ENCODE measurements at regions not wholly inside any gene's neighbourhood (a gene's known extent, or its start where the extent isn't known, plus 50 kb on each side); places are given as distances from the start of the nearest gene placed in this dataset.
"Not testable (repeated sequence)": the region's sequence is repeated elsewhere in the genome, so short reads cannot be mapped to it uniquely, and the experiment has no call there.

DNA sequence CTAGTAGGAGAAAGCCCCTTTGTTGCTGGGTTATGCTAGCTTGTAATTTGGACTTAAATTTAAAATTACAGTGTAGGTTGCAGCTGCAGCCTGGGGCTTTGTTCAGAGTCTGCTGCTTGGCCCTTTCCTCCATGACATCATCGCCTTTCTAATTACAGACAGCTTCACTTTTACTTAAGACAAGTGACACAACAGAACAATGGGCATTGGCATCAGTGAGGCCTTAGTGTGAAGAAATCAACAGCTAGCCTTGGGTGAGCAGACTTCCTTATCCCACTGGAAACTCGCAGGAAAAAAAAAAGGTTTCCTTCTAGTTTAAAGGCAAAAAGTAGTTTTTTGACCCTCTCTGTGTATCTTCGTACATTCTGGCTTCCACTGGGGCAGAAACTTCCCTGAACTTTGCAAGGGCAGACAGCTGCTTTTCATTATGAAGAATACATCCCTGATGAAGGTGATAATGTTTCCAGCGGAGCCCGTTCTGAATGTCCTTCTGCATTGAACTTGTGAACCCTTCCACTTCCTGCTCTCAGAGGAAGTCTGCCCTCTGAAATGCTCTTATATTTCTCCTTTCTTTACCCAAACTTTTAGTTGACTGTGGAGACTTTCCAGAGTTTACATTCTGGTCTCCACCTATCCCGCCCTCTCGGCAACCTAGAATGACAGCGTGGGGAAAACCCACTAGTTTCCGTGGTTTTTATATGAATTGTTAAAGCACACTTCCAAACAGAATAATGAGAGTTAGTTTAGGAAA, 123.2 kb upstream of the FAM9C start:
- in situ Hi-C loops (cut with HindIII; ENCODE audit: low sequenced_read_pairs) = no loop called here
- peak; percentile 43 for DNase-seq (ENCODE audit: low read depth, low spot score)
- TF ChIP-seq CTCF (IDR thresholded peaks at IDR 0.05; ENCODE audit: low read depth, low read length) = no peak
- no peak overlapping the region for H3K4me3 ChIP-seq (ENCODE audit: low read depth, low read length)

- in situ Hi-C loops (cut with HindIII; ENCODE audit: low sequenced_read_pairs) = no loop called here
- H3K4me3 ChIP-seq (ENCODE audit: low read depth, low read length) = no peak overlapping the region
- no peak for DNase-seq (ENCODE audit: low read depth, low spot score)
- no peak for TF ChIP-seq CTCF (IDR thresholded peaks at IDR 0.05; ENCODE audit: low read depth, low read length)
These were observed 121.1 kb upstream of the FAM9C start for GRCh38 chrX:13165266-13166189.

- in situ Hi-C loops (cut with HindIII; ENCODE audit: low sequenced_read_pairs) = no loop called here
- no peak for TF ChIP-seq CTCF (IDR thresholded peaks at IDR 0.05; ENCODE audit: low read depth, low read length)
- no peak overlapping the region for H3K4me3 ChIP-seq (ENCODE audit: low read depth, low read length)
- no peak for DNase-seq (ENCODE audit: low read depth, low spot score)
These were observed 120.2 kb upstream of the FAM9C start for GRCh38 chrX:13164611-13165010.

DNA sequence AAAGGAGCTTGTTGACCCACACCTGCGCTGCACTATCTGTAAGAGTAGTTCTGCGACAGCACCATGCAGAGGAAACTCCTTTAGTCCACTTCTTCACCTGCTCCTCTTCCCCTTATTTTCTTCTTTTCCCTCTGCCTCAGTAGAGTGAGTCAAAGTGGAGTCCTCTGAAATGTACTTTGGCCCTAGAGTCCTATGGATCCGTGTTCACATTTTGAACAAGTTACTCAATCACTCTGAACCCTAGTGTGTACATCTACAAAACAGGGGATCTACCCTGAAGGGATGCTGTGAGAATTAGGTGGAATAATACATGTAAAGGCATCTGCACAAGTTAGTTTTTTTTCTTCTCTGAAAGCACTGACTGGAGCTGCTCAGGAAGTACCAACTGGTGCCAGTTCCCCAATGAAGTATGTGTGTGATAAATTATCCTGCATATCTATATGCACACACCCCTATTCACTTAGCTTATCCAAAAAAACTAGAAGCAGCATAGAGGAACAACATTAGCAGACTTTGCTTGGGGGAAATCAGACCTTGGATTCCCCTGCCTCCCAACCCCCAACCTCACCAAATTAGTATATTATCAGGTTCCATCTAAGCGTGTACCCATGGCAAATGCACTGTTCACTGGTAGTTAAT, 118.5 kb upstream of the FAM9C start:
- no peak for TF ChIP-seq CTCF (IDR thresholded peaks at IDR 0.05; ENCODE audit: low read depth, low read length)
- in situ Hi-C loops (cut with HindIII; ENCODE audit: low sequenced_read_pairs) = no loop called here
- no peak for DNase-seq (ENCODE audit: low read depth, low spot score)
- H3K4me3 ChIP-seq (ENCODE audit: low read depth, low read length) = no peak overlapping the region

DNA sequence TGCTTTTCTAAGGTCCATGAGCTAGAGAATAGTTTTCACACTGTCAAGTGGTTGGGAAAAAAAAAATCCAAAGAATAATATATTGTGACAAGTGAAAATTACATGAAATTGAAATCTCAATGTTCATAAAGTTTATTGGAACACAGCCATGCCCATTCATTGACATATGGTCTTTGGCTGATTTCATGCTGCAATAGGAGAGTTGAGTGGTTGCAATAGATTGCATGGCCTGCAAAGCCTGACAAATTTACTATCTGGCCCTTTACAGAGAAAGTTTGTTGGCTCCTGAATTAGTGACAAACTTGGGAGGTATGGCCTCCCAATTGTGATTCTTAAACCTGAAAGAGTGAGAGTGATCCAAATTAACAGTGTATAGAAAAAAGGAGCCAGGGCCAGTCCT, 115.5 kb upstream of the FAM9C start:
- H3K4me3 ChIP-seq (ENCODE audit: low read depth, low read length) = no peak overlapping the region
- no peak for TF ChIP-seq CTCF (IDR thresholded peaks at IDR 0.05; ENCODE audit: low read depth, low read length)
- DNase-seq (ENCODE audit: low read depth, low spot score) = no peak
- in situ Hi-C loops (cut with HindIII; ENCODE audit: low sequenced_read_pairs) = no loop called here

DNA sequence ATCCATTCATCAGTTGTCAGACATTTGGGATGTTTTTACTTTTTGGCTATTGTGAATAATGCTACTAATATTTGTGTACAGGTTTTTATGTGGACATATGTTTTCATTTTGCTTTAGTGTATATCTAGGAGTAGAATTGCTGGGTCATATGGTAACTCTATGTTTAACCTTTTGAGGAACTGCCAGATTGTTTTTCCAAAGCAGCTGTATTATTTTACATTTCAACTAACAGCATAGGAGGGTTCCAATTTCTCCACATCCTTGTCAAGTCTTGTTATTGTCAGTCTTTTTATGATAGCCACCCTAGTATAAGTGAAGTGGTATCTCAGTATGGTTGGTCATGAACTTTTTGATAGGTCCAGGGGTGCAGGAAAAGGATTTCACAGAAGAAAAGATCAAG, 114.5 kb upstream of the FAM9C start:
- no peak for TF ChIP-seq CTCF (IDR thresholded peaks at IDR 0.05; ENCODE audit: low read depth, low read length)
- DNase-seq (ENCODE audit: low read depth, low spot score) = no peak
- no peak overlapping the region for H3K4me3 ChIP-seq (ENCODE audit: low read depth, low read length)
- in situ Hi-C loops (cut with HindIII; ENCODE audit: low sequenced_read_pairs) = no loop called here

DNA sequence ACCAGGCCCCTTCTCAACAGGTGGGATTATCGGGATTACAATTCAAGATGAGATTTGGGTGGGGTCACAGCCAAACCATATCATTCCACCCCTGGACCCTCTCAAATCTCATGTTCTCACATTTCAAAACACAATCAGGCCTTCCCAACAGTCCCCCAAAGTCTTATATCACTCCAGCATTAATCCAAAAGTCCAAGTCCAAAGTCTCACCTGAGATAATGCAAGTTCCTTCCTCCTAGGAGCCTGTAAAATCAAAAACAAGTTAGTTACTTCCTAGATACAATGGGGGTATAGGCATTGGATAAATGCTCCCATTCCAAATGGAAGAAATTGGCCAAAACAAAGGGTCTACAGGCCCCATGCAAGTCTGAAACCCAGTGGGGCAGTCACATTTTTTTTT, 111.1 kb upstream of the FAM9C start:
- H3K4me3 ChIP-seq (ENCODE audit: low read depth, low read length); in situ Hi-C loops (cut with HindIII; ENCODE audit: low sequenced_read_pairs); DNase-seq (ENCODE audit: low read depth, low spot score): not testable (repeated sequence)

Data from astrocyte of the spinal cord (primary cell).